SK-N-SH (cell line): ENCODE measurements at regions not wholly inside any gene's neighbourhood (a gene's known extent, or its start where the extent isn't known, plus 50 kb on each side); places are given as distances from the start of the nearest gene placed in this dataset.

Experiments used
- CTCF ChIA-PET: fragments of 300-600, 350-600 bp; formaldehyde crosslinking; extraction: SDS; loops from one replicate; lab custom pipeline; 2021; lab: Yijun Ruan, JAX
- POLR2A ChIA-PET: fragments of 350-600 bp; sonication (Branson Sonifier 250); formaldehyde crosslinking; extraction: SDS; loops from one replicate; lab custom pipeline; 2020; ENCODE audit warnings: antibody characterized with exemption, inconsistent platforms; lab: Yijun Ruan, JAX
- DNase-seq: peaks from one replicate; pipeline ENCODE4 v3.0.0; 2012
- H2AFZ ChIP-seq: fragments of 200-600 bp; sonication (generic); 2 replicates; pipeline ENCODE4 v1.8.1; 2016; ENCODE audit warnings: antibody characterized with exemption, mild to moderate bottlenecking, low read depth
- H3F3A ChIP-seq: fragments of 200-600 bp; sonication (generic); replicated peaks from 2 replicates; pipeline ENCODE3; 2016; ENCODE audit warnings: antibody characterized with exemption, mild to moderate bottlenecking; ENCODE audit not compliant: insufficient read depth
- H3K27ac ChIP-seq, 2 experiments: fragments of 200-500 bp in 1 of 2; fragments of 200-600 bp in 1 of 2; sonication (Bioruptor generic) in 1 of 2; sonication (generic), shearing (Covaris generic) in 1 of 2; 2 replicates each; pipeline versions ENCODE4 v1.5.1 to v1.6.1; 2014 to 2016; ENCODE audit warnings: low read depth in 2 of 2, inconsistent platforms in 1 of 2, low read length in 1 of 2, mild to moderate bottlenecking in 1 of 2, mixed read lengths in 1 of 2
- H3K27me3 ChIP-seq: fragments of 200-600 bp; sonication (generic), shearing (Covaris generic); 2 replicates; pipeline ENCODE4 v1.6.1; 2016; ENCODE audit warnings: mixed run types; ENCODE audit not compliant: insufficient read depth
- H3K36me3 ChIP-seq, 2 experiments: fragments of 200-500 bp in 1 of 2; fragments of 200-600 bp in 1 of 2; sonication (Bioruptor generic) in 1 of 2; sonication (generic) in 1 of 2; replicated peaks in 1 of 2; 2 replicates each; pipeline versions ENCODE3 to v1.5.1; 2014 to 2016; ENCODE audit warnings: low read length in 1 of 2, mild to moderate bottlenecking in 1 of 2; ENCODE audit not compliant: insufficient read depth in 2 of 2, control insufficient read depth in 1 of 2
- H3K4me1 ChIP-seq, 2 experiments: fragments of 200-500 bp in 1 of 2; fragments of 200-600 bp in 1 of 2; sonication (Bioruptor generic) in 1 of 2; sonication (generic), shearing (Covaris generic) in 1 of 2; 2 replicates each; pipeline versions ENCODE4 v1.5.1 to v1.6.1; 2014 to 2016; ENCODE audit warnings: low read depth in 1 of 2, low read length in 1 of 2, mixed run types in 1 of 2; ENCODE audit not compliant: insufficient read depth in 2 of 2, control insufficient read depth in 1 of 2
- H3K4me2 ChIP-seq: fragments of 200-600 bp; sonication (generic), shearing (Covaris generic); 2 replicates; pipeline ENCODE4 v1.6.1; 2017; ENCODE audit warnings: mixed run types
- H3K4me3 ChIP-seq, 2 experiments: fragments of 200-500 bp in 1 of 2; fragments of 200-600 bp in 1 of 2; sonication (Bioruptor generic) in 1 of 2; sonication (generic), shearing (Covaris generic) in 1 of 2; 2 replicates each; pipeline versions ENCODE4 v1.5.1 to v1.8.1; 2014 to 2016; ENCODE audit warnings: low read depth in 2 of 2, inconsistent platforms in 1 of 2, low read length in 1 of 2, mild to moderate bottlenecking in 1 of 2, mixed read lengths in 1 of 2, moderate library complexity in 1 of 2
- H3K79me2 ChIP-seq: fragments of 200-600 bp; sonication (generic); 2 replicates; pipeline ENCODE4 v1.8.1; 2017; ENCODE audit warnings: mild to moderate bottlenecking; ENCODE audit not compliant: insufficient read depth
- H3K9ac ChIP-seq: fragments of 200-600 bp; sonication (generic); 2 replicates; pipeline ENCODE4 v1.6.1; 2017; ENCODE audit warnings: mixed run types
- H3K9me2 ChIP-seq: fragments of 200-600 bp; sonication (generic); 2 replicates; pipeline ENCODE4 v1.6.1; 2017; ENCODE audit warnings: mixed run types
- H3K9me3 ChIP-seq: fragments of 200-600 bp; sonication (generic); 2 replicates; pipeline ENCODE4 v1.6.1; 2017; ENCODE audit warnings: mixed run types, mild to moderate bottlenecking, moderate library complexity
- H4K20me1 ChIP-seq: fragments of 200-600 bp; sonication (generic); 2 replicates; pipeline ENCODE4 v1.6.1; 2017; ENCODE audit warnings: mild to moderate bottlenecking, mixed run types; ENCODE audit not compliant: insufficient read depth
- ELF1 ChIP-seq: IDR thresholded peaks from 2 replicates; pipeline ENCODE4 v1.4.0; 2012
- EP300 ChIP-seq, 2 experiments: IDR thresholded peaks; 2 replicates each; pipeline versions ENCODE4 v1.4.0 to v1.6.1; 2012; ENCODE audit warnings: borderline replicate concordance in 1 of 2, low read depth in 1 of 2, low read length in 1 of 2
- EZH2phosphoT487 ChIP-seq: fragments of 200-600 bp; sonication (generic); IDR thresholded peaks from 2 replicates; pipeline ENCODE4 v1.6.1; 2017; ENCODE audit warnings: low read depth, mixed run types, mild to moderate bottlenecking, antibody characterized with exemption, moderate library complexity, borderline replicate concordance
- FOSL2 ChIP-seq: IDR thresholded peaks from 2 replicates; pipeline ENCODE4 v1.4.0; 2012; ENCODE audit warnings: low read depth, mild to moderate bottlenecking, moderate library complexity, borderline replicate concordance
- GATA2 ChIP-seq: sonication (generic); formaldehyde crosslinking; IDR thresholded peaks from 2 replicates; pipeline ENCODE4 v1.5.0; 2020; ENCODE audit warnings: mild to moderate bottlenecking, missing genetic modification reagents
- JUND ChIP-seq: IDR thresholded peaks from 2 replicates; pipeline ENCODE4 v1.4.0; 2012
- MEF2A ChIP-seq: IDR thresholded peaks from 2 replicates; pipeline ENCODE4 v1.4.0; 2012; ENCODE audit warnings: low read depth, borderline replicate concordance
- MXI1 ChIP-seq: IDR thresholded peaks from 2 replicates; pipeline ENCODE4 v1.6.1; 2012; ENCODE audit warnings: mild to moderate bottlenecking, low read depth, low read length, improper control_type of control experiment
- NRF1 ChIP-seq: IDR thresholded peaks from 2 replicates; pipeline ENCODE4 v1.6.1; 2012; ENCODE audit warnings: low read depth, mild to moderate bottlenecking, low read length
- RCOR1 ChIP-seq: fragments of 150-350 bp; IDR thresholded peaks from 2 replicates; pipeline ENCODE4 v1.6.1; 2017; ENCODE audit warnings: antibody characterized with exemption, low read length
- SIN3A ChIP-seq: IDR thresholded peaks from 2 replicates; pipeline ENCODE4 v1.6.1; 2012; ENCODE audit warnings: low read depth, mild to moderate bottlenecking, low read length, moderate library complexity, borderline replicate concordance
- WGBS: methylation state at CpG from one replicate; pipeline ENCODE4 v1.1.6; 2017; ENCODE audit warnings: low lambda C conversion rate; 5-methylcytosine and 5-hydroxymethylcytosine counted together
- TF ChIP-seq, protein P1 (sequence below): IDR thresholded peaks from 2 replicates; pipeline ENCODE4 v1.4.0; 2012; ENCODE audit warnings: low read depth, borderline replicate concordance
- TF ChIP-seq, protein P2 (sequence below): IDR thresholded peaks from 2 replicates; pipeline ENCODE4 v1.4.0; 2012; ENCODE audit warnings: low read depth, borderline replicate concordance
- TF ChIP-seq, protein P3 (sequence below): IDR thresholded peaks from 2 replicates; pipeline ENCODE4; 2012

DNA sequence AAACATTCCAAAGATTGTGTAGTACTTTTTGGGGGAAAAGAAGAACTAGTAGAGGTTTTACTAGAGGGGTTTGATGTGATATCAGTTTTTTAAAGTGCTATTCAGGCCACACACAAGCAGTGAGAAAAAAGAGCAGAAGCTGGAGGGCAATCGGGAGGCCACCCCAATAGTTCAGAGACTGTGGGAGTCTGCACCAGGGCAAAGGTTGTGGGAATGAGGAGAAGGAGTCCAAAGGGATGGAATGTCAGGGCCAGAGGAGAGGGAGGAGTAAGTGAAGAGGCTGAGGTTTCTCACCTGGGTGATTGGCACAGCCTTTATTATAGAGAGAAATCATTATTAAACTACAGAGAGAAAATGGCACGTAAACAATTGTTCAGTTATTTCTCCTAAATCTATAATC lies 134.9 kb upstream of the RAD23B start (continued):
- no peak for TF ChIP-seq EP300 (IDR thresholded peaks at IDR 0.05; ENCODE audit: borderline replicate concordance in 1 of 2, low read depth in 1 of 2, low read length in 1 of 2)

DNA sequence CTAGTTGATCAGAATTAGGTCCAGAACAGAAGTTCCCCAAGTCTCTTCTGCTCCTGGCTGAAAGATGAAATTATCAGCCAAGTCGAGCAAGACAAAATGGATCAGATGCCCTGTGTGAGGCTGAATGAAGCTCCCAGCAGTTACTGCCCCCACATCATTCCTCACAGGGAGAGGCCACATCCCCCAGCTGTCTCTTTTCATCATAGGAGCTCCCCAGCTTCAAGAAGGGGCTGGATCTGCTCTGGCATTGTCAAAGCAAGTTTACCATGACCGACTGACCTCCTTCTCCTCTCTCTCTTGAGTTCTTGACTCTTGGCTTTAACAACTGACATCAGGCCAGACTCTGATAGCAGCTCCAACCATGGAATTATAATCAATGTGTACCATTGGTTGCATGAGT lies 133.3 kb upstream of the RAD23B start:
- peaks cover 0 to 6% of the 10 kb centered on the region in 2 experiments; a peak in 1 of 4 replicates for H3K4me1 ChIP-seq
- no peaks in the 10 kb centered on the region for H3K79me2 ChIP-seq
- ChIA-PET POLR2A (no interaction called here), CTCF (interaction anchor here (0.6 to 2.3 kb wide), 6 partner anchors 8 to 1732 kb away, joined by 3 to 14 read pairs (median 3); partner anchors contain the start of gene RAD23B)
- H3K9me2 ChIP-seq, result no peaks in the 10 kb centered on the region
- no peak overlapping the region for H3K9ac ChIP-seq
- H4K20me1 ChIP-seq, result no peaks in the 10 kb centered on the region
- DNase-seq, result no peak
- no peak overlapping the region for H3K4me3 ChIP-seq
- H3K36me3 ChIP-seq, result no peaks in the 10 kb centered on the region
- 12% methylated on average over 2 of the region's 2 CpGs for WGBS
- no peak overlapping the region for H2AFZ ChIP-seq
- H3K27ac ChIP-seq, result no peak overlapping the region
- TF ChIP-seq FOSL2, result no peak
- no peak for TF ChIP-seq NRF1
- TF ChIP-seq EZH2phosphoT487, result no peak
- TF ChIP-seq MXI1, result no peak
- TF ChIP-seq RCOR1, result no peak
- TF ChIP-seq, protein P1, sequence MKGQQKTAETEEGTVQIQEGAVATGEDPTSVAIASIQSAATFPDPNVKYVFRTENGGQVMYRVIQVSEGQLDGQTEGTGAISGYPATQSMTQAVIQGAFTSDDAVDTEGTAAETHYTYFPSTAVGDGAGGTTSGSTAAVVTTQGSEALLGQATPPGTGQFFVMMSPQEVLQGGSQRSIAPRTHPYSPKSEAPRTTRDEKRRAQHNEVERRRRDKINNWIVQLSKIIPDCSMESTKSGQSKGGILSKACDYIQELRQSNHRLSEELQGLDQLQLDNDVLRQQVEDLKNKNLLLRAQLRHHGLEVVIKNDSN, result no peak
- TF ChIP-seq JUND, result no peak
- TF ChIP-seq, protein P2, sequence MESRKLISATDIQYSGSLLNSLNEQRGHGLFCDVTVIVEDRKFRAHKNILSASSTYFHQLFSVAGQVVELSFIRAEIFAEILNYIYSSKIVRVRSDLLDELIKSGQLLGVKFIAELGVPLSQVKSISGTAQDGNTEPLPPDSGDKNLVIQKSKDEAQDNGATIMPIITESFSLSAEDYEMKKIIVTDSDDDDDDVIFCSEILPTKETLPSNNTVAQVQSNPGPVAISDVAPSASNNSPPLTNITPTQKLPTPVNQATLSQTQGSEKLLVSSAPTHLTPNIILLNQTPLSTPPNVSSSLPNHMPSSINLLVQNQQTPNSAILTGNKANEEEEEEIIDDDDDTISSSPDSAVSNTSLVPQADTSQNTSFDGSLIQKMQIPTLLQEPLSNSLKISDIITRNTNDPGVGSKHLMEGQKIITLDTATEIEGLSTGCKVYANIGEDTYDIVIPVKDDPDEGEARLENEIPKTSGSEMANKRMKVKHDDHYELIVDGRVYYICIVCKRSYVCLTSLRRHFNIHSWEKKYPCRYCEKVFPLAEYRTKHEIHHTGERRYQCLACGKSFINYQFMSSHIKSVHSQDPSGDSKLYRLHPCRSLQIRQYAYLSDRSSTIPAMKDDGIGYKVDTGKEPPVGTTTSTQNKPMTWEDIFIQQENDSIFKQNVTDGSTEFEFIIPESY, result no peak
- no peak for TF ChIP-seq SIN3A
- TF ChIP-seq MEF2A, result no peak
- TF ChIP-seq, protein P3, sequence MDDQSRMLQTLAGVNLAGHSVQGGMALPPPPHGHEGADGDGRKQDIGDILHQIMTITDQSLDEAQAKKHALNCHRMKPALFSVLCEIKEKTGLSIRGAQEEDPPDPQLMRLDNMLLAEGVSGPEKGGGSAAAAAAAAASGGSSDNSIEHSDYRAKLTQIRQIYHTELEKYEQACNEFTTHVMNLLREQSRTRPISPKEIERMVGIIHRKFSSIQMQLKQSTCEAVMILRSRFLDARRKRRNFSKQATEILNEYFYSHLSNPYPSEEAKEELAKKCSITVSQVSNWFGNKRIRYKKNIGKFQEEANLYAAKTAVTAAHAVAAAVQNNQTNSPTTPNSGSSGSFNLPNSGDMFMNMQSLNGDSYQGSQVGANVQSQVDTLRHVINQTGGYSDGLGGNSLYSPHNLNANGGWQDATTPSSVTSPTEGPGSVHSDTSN, result no peak
- no peak for TF ChIP-seq ELF1
- TF ChIP-seq GATA2 (CRISPR knock-in tag), result no peak
- no peak for TF ChIP-seq EP300 (IDR thresholded peaks at IDR 0.05; ENCODE audit: borderline replicate concordance in 1 of 2, low read depth in 1 of 2, low read length in 1 of 2)
- H3F3A ChIP-seq, result no peaks in the 10 kb centered on the region
- H3K27me3 ChIP-seq, result no peaks in the 10 kb centered on the region
- H3K9me3 ChIP-seq, result no peaks in the 10 kb centered on the region
- no peak overlapping the region for H3K4me2 ChIP-seq
